ENCODE measurements at regions not wholly inside any gene's neighbourhood (a gene's known extent, or its start where the extent isn't known, plus 50 kb on each side); places are given as distances from the start of the nearest gene placed in this dataset.

- TF ChIP-seq CTCF (IDR thresholded peaks at IDR 0.05) (no peak), EP300 (IDR thresholded peaks at IDR 0.05; ENCODE audit: borderline replicate concordance in 1 of 2, low read depth in 1 of 2, low read length in 1 of 2) (peak in 1 of 2 experiments; percentile 50; a peak in 1 of 4 replicates), TCF12 (IDR thresholded peaks at IDR 0.05) (peak; percentile 75), TAF1 (IDR thresholded peaks at IDR 0.05; ENCODE audit: borderline replicate concordance, low read depth, low read length) (no peak), EZH2phosphoT487 (IDR thresholded peaks at IDR 0.05; ENCODE audit: borderline replicate concordance, low read depth) (no peak), MXI1 (IDR thresholded peaks at IDR 0.05; ENCODE audit: low read depth, low read length) (no peak), TEAD4 (IDR thresholded peaks at IDR 0.05; ENCODE audit: borderline replicate concordance, insufficient read depth) (no peak), USF2 (IDR thresholded peaks at IDR 0.05; ENCODE audit: borderline replicate concordance, low read depth, low read length) (no peak)
Observed at GRCh38 chr13:59303433-59303832, 860.3 kb downstream of the DIAPH3 start (continued).

- Histone ChIP-seq H3K27me3 (ENCODE audit: insufficient read depth) (no peaks in the 10 kb centered on the region), H3K9me3 (no peaks in the 10 kb centered on the region), H3K9ac (no peak overlapping the region), H3K36me3 (replicated peaks in 1 of 2; ENCODE audit: control insufficient read depth in 1 of 2, insufficient read depth in 2 of 2, low read length in 1 of 2) (no peaks in the 10 kb centered on the region), H3K4me2 (no peak overlapping the region), H3K4me3 (ENCODE audit: low read depth in 2 of 2, low read length in 1 of 2) (no peak overlapping the region), H2AFZ (ENCODE audit: low read depth) (no peak overlapping the region), H3K4me1 (ENCODE audit: control insufficient read depth in 1 of 2, insufficient read depth in 2 of 2, low read depth in 1 of 2, low read length in 1 of 2) (peaks cover 0 to 3% of the 10 kb centered on the region in 2 experiments; a peak in 1 of 4 replicates), H3F3A (replicated peaks; ENCODE audit: insufficient read depth) (no peaks in the 10 kb centered on the region), H3K9me2 (no peaks in the 10 kb centered on the region), H3K79me2 (ENCODE audit: insufficient read depth) (no peaks in the 10 kb centered on the region), H3K27ac (ENCODE audit: low read depth in 2 of 2, low read length in 1 of 2) (no peak overlapping the region), H4K20me1 (ENCODE audit: insufficient read depth) (no peaks in the 10 kb centered on the region)
- POLR2A ChIA-PET: no interaction called here
- no peak for TF ChIP-seq GATA2 (CRISPR knock-in tag; IDR thresholded peaks at IDR 0.05)
- no peak for TF ChIP-seq RCOR1 (IDR thresholded peaks at IDR 0.05; ENCODE audit: low read length)
- TF ChIP-seq TEAD4 (IDR thresholded peaks at IDR 0.05; ENCODE audit: borderline replicate concordance, insufficient read depth): no peak
- TF ChIP-seq POLR2AphosphoS5 (IDR thresholded peaks at IDR 0.05; ENCODE audit: low read depth, low read length): no peak
- no peak for TF ChIP-seq FOXM1 (IDR thresholded peaks at IDR 0.05; ENCODE audit: low read depth)
- TF ChIP-seq YY1 (IDR thresholded peaks at IDR 0.05; ENCODE audit: low read depth): no peak
- TF ChIP-seq MXI1 (IDR thresholded peaks at IDR 0.05; ENCODE audit: low read depth, low read length): no peak
- TF ChIP-seq RXRA (IDR thresholded peaks at IDR 0.05; ENCODE audit: borderline replicate concordance, low read depth): no peak
- TF ChIP-seq JUND (IDR thresholded peaks at IDR 0.05): no peak
- no peak for TF ChIP-seq MEF2A (IDR thresholded peaks at IDR 0.05; ENCODE audit: borderline replicate concordance, low read depth)
- no peak for TF ChIP-seq FOXJ3 (CRISPR knock-in tag; IDR thresholded peaks at IDR 0.05)
- TF ChIP-seq NFIC (IDR thresholded peaks at IDR 0.05; ENCODE audit: borderline replicate concordance): no peak
- TF ChIP-seq ZBTB33 (IDR thresholded peaks at IDR 0.05; ENCODE audit: borderline replicate concordance, low read depth): no peak
- no peak for TF ChIP-seq GABPA (IDR thresholded peaks at IDR 0.05; ENCODE audit: low read depth)
- TF ChIP-seq MAX (IDR thresholded peaks at IDR 0.05; ENCODE audit: low read depth): no peak
- TF ChIP-seq TCF12 (IDR thresholded peaks at IDR 0.05): no peak
- no peak for TF ChIP-seq SIN3A (IDR thresholded peaks at IDR 0.05; ENCODE audit: borderline replicate concordance, low read depth, low read length)
- no peak for TF ChIP-seq USF1 (IDR thresholded peaks at IDR 0.05; ENCODE audit: borderline replicate concordance, low read depth)
- no peak for TF ChIP-seq FOSL2 (IDR thresholded peaks at IDR 0.05; ENCODE audit: borderline replicate concordance, low read depth)
- no peak for DNase-seq
- CTCF ChIA-PET: interaction anchor here (3.2 kb wide), 1 partner anchor 13 kb away, joined by 17 read pairs; no protein-coding TSS in a partner anchor
- 73% methylated on average over 1 of the region's 1 CpG for WGBS (ENCODE audit: low lambda C conversion rate)
Observed at GRCh38 chr13:59304596-59304995, 859.1 kb downstream of the DIAPH3 start.
